Stimulated activated effector memory CD8-positive, alpha-beta T cell treated with anti-CD3 and anti-CD28 coated beads, Interleukin-12 subunit alpha, Interleukin-12 subunit beta, amount 100 ng/mL, for 72 hours (primary cell): ENCODE measurements at regions not wholly inside any gene's neighbourhood (a gene's known extent, or its start where the extent isn't known, plus 50 kb on each side); places are given as distances from the start of the nearest gene placed in this dataset.

Source experiments
- ATAC-seq: fragments of 150-1000 bp; cut with Tn5 transposase; 2 replicates; pipeline ENCODE4 v1.10.0; 2021
- DNase-seq, 2 donors: peaks; one replicate each; pipeline ENCODE4 v3.0.0; 2021 to 2022; ENCODE audit warnings: low spot score in 2 of 2
- H3K27ac Mint-ChIP-seq: one replicate; pipeline ENCODE4 v1.8.0; 2022; ENCODE audit warnings: mild to moderate bottlenecking, mixed read lengths
- H3K36me3 Mint-ChIP-seq: one replicate; pipeline ENCODE4 v1.8.0; 2022; ENCODE audit warnings: mild to moderate bottlenecking, mixed read lengths
- H3K4me1 Mint-ChIP-seq: one replicate; pipeline ENCODE4 v1.8.0; 2022; ENCODE audit warnings: mixed read lengths
- H3K4me3 Mint-ChIP-seq: one replicate; pipeline ENCODE4 v1.8.0; 2022; ENCODE audit warnings: mild to moderate bottlenecking, mixed read lengths
- H3K9me3 Mint-ChIP-seq: one replicate; pipeline ENCODE4 v1.8.0; 2022; ENCODE audit warnings: mixed read lengths

DNA sequence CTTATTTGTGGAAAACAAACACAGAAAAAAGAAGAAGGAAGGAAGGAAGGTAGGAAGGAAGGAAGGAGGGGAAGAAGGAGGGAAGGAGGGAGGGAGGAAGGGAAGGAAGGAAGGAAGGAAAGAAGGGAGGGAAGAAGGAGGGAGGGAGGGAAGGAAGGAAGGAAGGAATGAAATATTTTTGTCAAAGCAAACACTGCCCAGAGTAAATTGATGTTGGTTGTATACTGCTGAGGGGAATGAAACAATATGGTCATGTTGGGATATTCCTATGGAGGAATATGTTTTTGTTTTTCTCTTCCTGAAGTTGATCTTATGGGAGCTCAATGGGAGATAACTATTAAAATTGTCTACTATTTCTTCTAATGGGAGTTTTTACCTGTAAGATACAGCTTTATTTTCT is 717.5 kb upstream of the LRFN5 start:
- no peak overlapping the region for H3K27ac Mint-ChIP-seq
- no peak overlapping the region for H3K4me3 Mint-ChIP-seq
- H3K36me3 Mint-ChIP-seq, result no peaks in the 10 kb centered on the region
- H3K9me3 Mint-ChIP-seq, result peaks cover 5% of the 10 kb centered on the region
- no peak for ATAC-seq
- H3K4me1 Mint-ChIP-seq, result no peaks in the 10 kb centered on the region
- DNase-seq, result no peak

DNA sequence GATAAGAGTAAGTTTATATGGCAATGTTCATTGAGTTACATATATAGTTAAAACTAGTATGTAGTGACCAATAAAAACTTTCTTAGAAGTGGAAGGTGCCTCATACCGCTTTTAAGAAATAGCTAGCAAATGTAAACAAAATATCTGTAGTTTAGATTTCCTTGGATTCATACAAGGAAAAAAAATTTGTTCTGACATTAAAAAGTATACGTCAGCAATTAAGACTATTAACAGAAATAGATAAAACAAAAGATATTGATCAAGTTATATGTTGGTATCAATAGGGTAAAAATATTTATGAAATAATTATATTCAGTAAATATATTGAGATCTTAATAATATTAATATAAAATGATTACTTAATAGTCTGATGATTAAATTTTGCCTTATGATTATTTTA is 718.8 kb upstream of the LRFN5 start:
- no peak overlapping the region for H3K27ac Mint-ChIP-seq
- no peaks in the 10 kb centered on the region for H3K36me3 Mint-ChIP-seq
- H3K4me1 Mint-ChIP-seq, result no peaks in the 10 kb centered on the region
- ATAC-seq (no peak), DNase-seq (no peak)
- no peak overlapping the region for H3K4me3 Mint-ChIP-seq
- peaks cover 5% of the 10 kb centered on the region for H3K9me3 Mint-ChIP-seq

DNA sequence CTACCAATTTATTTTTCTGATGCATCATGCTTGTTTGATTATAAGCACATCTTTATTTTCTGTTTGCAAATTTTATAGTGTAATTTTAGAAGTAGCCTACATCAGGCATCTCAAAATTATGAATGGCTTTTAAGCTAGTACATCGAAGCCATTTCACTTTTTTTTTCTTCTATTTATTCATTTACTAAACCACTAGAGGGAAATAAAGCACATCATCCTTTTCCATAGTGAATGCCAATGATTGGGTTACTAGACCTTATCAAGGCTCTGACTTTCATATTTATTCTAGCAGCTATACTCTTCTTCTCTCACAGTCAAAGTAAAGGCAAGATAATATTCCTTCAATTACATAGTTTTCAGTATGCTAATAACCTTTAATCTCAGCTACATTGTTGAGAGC is 736.4 kb upstream of the LRFN5 start:
- Mint-ChIP-seq H3K9me3 (peaks cover 3% of the 10 kb centered on the region), H3K4me3 (no peak overlapping the region), H3K4me1 (no peaks in the 10 kb centered on the region), H3K27ac (no peak overlapping the region), H3K36me3 (no peaks in the 10 kb centered on the region)
- ATAC-seq (no peak), DNase-seq (no peak)

DNA sequence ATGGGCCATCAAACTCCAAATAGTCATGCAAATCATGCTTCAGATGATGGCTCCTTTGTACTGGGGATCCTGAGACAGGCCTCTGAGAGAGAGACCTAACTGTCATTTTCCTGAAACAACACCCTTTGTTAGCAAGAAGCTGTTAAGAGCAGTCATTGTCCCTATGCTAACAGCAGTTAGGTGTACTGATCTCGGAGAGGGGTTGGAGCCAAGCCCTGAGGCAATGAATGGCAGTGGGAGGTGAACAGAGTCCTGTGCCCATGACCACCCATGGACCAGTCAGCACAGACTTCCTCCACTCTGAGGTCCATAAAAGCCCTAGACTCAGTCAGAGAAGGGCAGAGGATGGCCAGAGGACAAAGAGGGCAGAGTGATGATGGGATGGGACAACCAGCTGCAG is 747.6 kb upstream of the LRFN5 start:
- H3K4me3 Mint-ChIP-seq, result no peak overlapping the region
- H3K36me3 Mint-ChIP-seq, result no peaks in the 10 kb centered on the region
- DNase-seq (no peak), ATAC-seq (peak; percentile 39)
- H3K27ac Mint-ChIP-seq, result no peak overlapping the region
- peaks cover 10% of the 10 kb centered on the region for H3K9me3 Mint-ChIP-seq
- H3K4me1 Mint-ChIP-seq, result no peaks in the 10 kb centered on the region

DNA sequence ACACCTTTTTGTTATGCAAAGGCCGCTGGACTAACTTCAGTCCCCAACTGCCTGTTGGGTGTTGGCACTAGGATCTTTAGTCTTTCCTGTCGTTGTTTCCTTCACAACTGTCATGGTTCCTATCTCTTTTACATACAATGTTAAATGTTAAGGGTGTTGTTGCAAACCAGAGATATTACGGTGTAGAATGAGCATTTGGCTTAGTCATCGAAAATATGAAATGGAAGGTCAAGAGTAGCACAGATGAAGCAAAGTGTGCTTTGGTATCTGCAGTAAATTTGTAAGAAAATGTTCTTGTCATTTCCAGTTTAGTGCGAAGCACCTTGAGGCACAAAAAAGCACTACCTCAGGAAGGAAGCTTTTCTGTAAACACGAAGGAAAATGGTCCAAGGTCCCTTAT is 751.3 kb upstream of the LRFN5 start:
- no peak overlapping the region for H3K27ac Mint-ChIP-seq
- H3K4me1 Mint-ChIP-seq, result no peaks in the 10 kb centered on the region
- peaks cover 4% of the 10 kb centered on the region for H3K9me3 Mint-ChIP-seq
- ATAC-seq (no peak), DNase-seq (no peak)
- no peak overlapping the region for H3K4me3 Mint-ChIP-seq
- H3K36me3 Mint-ChIP-seq, result no peaks in the 10 kb centered on the region

DNA sequence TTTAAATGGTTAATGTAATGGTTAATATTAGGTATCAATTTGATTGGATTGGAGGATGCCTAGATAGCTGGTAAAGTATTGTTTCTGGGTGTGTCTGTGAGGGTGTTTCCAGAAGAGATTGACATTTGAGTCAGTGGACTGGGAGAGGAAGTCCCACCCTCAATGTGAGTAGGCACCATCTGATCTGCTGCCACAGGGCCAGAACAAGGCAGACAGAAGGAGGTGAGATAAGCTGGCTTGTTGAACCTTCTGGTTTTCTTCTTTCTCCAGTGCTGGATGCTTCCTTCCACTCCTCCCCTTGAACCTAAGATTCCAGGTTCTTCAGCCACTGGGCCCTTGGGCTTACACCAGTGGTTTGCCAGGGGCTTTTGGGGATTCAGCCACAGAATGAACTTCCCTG is 756.5 kb upstream of the LRFN5 start:
- Mint-ChIP-seq H3K27ac (no peak overlapping the region), H3K4me1 (no peaks in the 10 kb centered on the region), H3K9me3 (no peaks in the 10 kb centered on the region), H3K36me3 (no peaks in the 10 kb centered on the region), H3K4me3 (no peak overlapping the region)
- no peak for ATAC-seq
- DNase-seq, result no peak

DNA sequence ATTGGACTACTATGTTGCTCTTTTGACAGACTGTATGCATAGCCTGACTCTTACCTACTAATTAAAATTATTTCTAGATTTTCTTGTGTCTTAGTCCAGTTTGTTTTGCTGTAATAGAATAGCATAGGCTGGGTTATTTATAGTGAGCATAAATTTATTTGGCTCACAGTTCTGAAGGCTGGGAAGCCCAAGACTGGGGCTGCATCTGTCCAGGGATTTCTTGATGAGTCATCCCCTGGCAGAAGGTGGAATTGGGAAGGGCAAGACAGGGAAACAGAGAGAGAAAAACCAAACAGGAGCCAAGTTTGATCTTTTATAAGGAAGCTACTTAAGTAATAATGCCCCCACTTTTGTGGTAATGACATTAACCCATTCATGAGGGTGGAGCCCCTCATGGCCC is 759.2 kb upstream of the LRFN5 start:
- no peak overlapping the region for H3K27ac Mint-ChIP-seq
- ATAC-seq, result no peak
- no peak for DNase-seq
- no peaks in the 10 kb centered on the region for H3K4me1 Mint-ChIP-seq
- peaks cover 4% of the 10 kb centered on the region for H3K9me3 Mint-ChIP-seq
- H3K4me3 Mint-ChIP-seq, result no peak overlapping the region
- H3K36me3 Mint-ChIP-seq, result no peaks in the 10 kb centered on the region

DNA sequence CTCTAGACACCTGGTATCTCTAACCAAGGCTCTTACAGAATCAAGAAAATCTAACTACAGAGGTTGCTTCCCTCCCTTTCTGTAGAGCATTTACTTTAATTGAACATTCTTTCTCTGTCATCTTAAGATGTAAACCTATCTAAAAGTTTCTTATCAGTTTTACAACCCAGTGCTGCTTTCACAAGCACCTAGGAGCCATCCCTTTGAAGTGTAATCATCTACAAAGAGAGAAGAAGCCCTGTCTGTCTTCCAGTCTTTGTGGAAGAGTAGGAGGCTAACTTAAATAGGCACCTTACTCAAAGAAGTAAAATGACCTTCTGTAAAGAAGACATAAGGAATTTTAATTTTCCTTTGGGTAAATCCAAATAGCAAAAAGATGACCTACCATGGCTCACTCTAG is 763.9 kb upstream of the LRFN5 start:
- no peaks in the 10 kb centered on the region for H3K36me3 Mint-ChIP-seq
- H3K27ac Mint-ChIP-seq, result no peak overlapping the region
- H3K9me3 Mint-ChIP-seq, result peaks cover 8% of the 10 kb centered on the region
- H3K4me1 Mint-ChIP-seq, result no peaks in the 10 kb centered on the region
- no peak for DNase-seq
- ATAC-seq, result no peak
- no peak overlapping the region for H3K4me3 Mint-ChIP-seq

DNA sequence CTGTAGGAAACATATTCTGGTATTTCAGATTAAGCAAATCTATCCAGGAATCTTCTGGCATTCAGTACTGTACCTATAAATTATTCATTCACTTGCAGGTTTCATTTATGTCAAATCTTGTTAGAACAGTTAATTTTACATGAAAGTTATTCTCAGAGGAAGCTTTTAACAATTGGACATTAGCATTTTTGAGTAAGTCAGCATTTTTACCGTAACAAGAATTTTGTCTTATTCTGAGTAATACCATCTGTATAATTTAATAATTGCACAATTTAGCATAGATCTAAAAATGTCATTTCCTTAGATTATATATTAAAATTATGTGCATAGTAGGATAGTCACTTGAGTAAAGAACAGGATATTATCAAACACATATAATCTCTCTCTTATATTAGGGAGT is 764.8 kb upstream of the LRFN5 start:
- H3K36me3 Mint-ChIP-seq, result no peaks in the 10 kb centered on the region
- no peak overlapping the region for H3K4me3 Mint-ChIP-seq
- no peak for ATAC-seq
- no peaks in the 10 kb centered on the region for H3K4me1 Mint-ChIP-seq
- no peak overlapping the region for H3K27ac Mint-ChIP-seq
- H3K9me3 Mint-ChIP-seq, result peaks cover 8% of the 10 kb centered on the region
- DNase-seq, result no peak

DNA sequence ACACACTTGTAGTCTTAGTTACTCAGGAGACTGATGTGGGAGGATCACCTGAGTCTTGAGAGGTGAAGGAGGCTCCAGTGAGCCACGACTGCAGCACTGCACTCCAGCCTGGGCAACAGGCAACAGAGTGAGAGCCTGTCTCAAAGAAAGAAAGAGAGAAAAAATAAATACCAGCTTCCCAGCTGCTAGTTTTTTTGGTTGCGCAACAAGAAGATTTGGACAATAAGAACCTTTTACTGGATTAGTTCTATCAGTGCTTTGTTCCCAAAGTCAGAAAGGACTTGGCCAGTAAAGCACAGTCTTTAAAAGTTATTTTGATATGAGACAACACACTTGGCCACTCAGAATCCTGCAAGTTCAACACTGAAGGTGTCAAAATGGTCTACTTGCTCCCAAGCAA is 768.1 kb upstream of the LRFN5 start:
- Mint-ChIP-seq H3K36me3 (no peaks in the 10 kb centered on the region), H3K27ac (no peak overlapping the region), H3K9me3 (peaks cover 7% of the 10 kb centered on the region), H3K4me3 (no peak overlapping the region), H3K4me1 (no peaks in the 10 kb centered on the region)
- no peak for ATAC-seq
- DNase-seq, result no peak

DNA sequence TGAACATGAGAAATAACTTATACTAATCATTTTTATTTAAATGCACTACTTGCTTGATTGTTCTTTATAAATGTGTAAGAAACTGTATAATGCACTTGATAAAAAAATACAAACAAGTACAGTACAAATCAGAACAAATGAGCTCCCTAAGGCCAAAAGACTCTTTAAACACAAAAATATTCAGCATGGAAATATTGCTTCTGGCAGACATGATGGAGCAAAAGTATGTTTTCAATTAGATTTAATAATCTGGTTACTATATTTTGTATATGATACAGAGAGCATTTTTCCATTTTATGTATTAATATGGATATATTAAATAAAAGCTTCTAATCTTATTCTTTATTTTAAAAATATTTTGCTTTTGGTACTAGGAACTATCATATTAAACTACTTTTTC is 800.2 kb upstream of the LRFN5 start:
- H3K9me3 Mint-ChIP-seq, result peaks cover 7% of the 10 kb centered on the region
- H3K36me3 Mint-ChIP-seq, result no peaks in the 10 kb centered on the region
- no peak for ATAC-seq
- no peaks in the 10 kb centered on the region for H3K4me1 Mint-ChIP-seq
- DNase-seq, result no peak
- H3K4me3 Mint-ChIP-seq, result no peak overlapping the region
- no peak overlapping the region for H3K27ac Mint-ChIP-seq

DNA sequence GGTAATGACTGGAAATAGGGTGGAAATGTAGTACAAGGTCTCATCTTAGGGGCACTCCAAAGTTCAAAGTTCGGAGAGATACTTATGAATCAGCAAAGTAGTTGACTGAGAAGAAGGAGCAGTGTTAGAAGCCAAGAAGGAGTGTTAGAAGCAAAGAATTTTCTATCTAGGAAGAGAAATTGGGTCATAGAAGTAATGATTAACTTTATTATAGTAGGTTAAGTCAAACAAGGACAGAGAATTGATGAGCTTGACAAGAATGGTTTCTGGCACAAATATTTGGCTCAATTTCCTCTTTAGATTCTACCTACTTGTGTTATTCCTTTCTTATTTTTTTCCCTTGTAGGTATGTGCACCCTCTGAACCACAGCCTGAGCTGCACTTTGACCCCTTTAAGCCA is 810.5 kb upstream of the LRFN5 start:
- Mint-ChIP-seq H3K27ac (no peak overlapping the region), H3K36me3 (no peaks in the 10 kb centered on the region), H3K9me3 (peaks cover 3% of the 10 kb centered on the region), H3K4me3 (no peak overlapping the region), H3K4me1 (no peaks in the 10 kb centered on the region)
- no peak for DNase-seq
- ATAC-seq, result no peak

DNA sequence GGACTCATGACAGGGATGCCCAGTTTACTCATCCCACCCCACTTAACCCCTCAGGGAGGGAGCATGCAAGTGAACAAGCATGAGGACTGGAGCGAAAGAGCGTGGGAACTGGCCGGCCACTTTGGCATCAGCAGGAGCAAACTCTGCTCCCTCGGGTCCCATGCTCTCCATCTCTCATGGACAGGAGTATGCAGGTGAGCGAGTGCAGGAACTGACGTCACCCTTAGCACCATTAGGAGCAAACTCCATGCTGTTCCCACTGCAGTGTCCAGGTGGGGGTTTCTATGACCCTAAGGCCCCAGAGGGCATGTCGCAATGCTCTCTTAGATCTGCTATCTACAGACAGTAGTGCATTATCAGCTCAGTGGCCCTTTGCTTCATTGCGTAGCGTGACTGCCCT is 821.8 kb upstream of the LRFN5 start:
- no peaks in the 10 kb centered on the region for H3K4me1 Mint-ChIP-seq
- DNase-seq (no peak), ATAC-seq (no peak)
- H3K4me3 Mint-ChIP-seq, result no peak overlapping the region
- H3K27ac Mint-ChIP-seq, result no peak overlapping the region
- peaks cover 7% of the 10 kb centered on the region for H3K9me3 Mint-ChIP-seq
- H3K36me3 Mint-ChIP-seq, result no peaks in the 10 kb centered on the region

DNA sequence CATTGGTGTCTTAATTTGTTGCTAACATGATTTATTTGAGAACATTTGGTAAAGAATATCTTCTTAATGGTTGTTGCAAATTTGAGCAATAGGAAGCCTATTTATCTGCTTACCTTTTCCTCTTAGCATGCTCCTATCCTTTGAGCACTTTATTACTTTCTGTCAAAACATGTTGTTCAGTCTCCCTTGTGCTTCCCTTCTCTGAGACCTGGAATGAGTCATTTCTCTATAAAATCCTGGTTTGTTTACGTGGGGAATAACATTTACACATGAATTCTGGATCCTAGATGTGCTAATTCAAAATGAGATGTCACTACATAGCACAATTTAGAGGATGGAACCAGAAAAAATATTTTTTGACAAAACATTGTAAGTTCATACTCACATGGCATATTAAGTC is 844.0 kb upstream of the LRFN5 start:
- ATAC-seq (no peak), DNase-seq (no peak)
- Mint-ChIP-seq H3K27ac (no peak overlapping the region), H3K4me3 (no peak overlapping the region), H3K4me1 (no peaks in the 10 kb centered on the region), H3K36me3 (no peaks in the 10 kb centered on the region), H3K9me3 (peaks cover 15% of the 10 kb centered on the region)

DNA sequence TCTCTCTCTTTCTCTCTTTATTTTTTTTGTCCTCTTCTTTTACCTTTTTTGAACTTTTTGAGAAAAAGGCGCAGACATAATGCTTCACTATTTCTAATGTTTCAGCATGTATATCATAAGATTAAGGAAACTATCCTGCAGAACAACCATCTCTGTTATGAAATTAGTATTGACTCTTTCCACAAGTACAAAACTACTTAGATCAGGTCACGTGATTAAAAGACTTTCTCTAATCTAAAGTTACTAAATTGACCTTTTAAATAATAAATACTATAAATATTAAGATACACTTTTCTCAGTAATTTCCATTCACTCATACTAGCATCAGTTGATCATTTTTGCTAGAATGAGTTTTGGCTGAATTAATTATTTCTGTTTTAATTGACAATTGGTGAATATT is 844.5 kb upstream of the LRFN5 start:
- DNase-seq (no peak), ATAC-seq (no peak)
- Mint-ChIP-seq H3K9me3 (peaks cover 17% of the 10 kb centered on the region), H3K36me3 (no peaks in the 10 kb centered on the region), H3K27ac (no peak overlapping the region), H3K4me3 (no peak overlapping the region), H3K4me1 (no peaks in the 10 kb centered on the region)

DNA sequence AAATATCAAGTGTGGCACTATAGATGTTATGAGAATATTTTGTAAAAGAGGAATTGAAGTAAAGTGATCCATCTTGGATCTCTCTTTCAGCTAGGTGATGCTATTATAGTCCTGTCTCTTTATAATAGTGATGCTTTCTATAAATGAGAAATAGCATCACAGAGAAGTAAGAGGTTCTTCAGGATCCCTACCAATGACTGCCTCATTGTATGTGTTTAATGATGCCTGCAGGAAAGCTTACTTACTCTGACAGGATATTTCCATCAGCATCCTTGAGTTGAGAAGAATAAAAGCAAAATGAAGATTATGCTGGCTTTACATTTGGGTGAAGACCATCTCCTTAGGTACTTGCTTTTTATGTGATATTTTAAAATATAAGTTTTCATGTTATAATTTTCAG is 846.0 kb upstream of the LRFN5 start:
- no peaks in the 10 kb centered on the region for H3K36me3 Mint-ChIP-seq
- peaks cover 20% of the 10 kb centered on the region for H3K9me3 Mint-ChIP-seq
- H3K4me3 Mint-ChIP-seq, result no peak overlapping the region
- no peak overlapping the region for H3K27ac Mint-ChIP-seq
- no peak for ATAC-seq
- DNase-seq, result no peak
- H3K4me1 Mint-ChIP-seq, result no peaks in the 10 kb centered on the region

DNA sequence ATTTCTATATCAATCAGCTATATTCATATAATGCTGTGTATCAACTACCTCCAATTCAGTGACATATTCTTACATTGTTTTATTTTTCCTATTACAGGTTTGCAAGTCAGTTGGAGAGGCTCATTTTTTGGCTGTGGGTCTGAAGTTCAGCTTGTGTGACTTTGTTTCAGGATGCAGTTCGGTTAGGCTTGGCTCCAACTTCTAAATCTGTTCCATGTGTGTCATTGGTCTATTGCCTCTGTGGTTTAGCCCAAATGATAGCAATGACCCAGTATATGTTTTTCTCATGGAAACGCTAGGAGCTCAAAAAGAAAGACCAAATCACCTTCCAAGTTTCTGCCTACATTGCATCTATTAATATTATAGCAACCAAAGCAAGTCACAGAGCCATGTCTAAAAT is 848.6 kb upstream of the LRFN5 start:
- no peaks in the 10 kb centered on the region for H3K36me3 Mint-ChIP-seq
- no peak overlapping the region for H3K27ac Mint-ChIP-seq
- DNase-seq (no peak), ATAC-seq (no peak)
- no peak overlapping the region for H3K4me3 Mint-ChIP-seq
- no peaks in the 10 kb centered on the region for H3K4me1 Mint-ChIP-seq
- H3K9me3 Mint-ChIP-seq, result peaks cover 17% of the 10 kb centered on the region
